ENCODE measurements at regions not wholly inside any gene's neighbourhood (a gene's known extent, or its start where the extent isn't known, plus 50 kb on each side); places are given as distances from the start of the nearest gene placed in this dataset.

DNA sequence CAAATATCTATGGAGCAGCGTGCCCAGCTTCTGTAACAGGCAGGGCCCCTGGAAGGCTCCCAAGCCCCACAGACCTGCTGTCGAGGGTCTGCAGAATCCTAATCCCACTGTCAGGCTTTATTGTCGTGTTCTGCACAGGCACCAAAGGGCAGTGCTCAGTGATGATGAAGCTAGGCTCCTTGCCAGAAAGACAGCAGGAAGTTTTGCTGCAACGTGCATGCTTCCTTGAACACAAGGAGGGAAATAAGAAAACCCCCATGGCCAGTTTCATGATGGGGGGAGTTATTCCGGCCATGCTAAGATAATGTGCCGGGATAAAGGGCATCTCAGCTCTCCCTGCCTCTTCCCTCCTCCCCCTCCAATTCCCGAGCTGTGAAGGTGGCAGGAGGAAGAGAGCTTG, 109.4 kb upstream of the KCNG1 start:
- Histone ChIP-seq H3K4me3 (ENCODE audit: low read depth in 2 of 2, low read length in 1 of 2) (no peak overlapping the region), H3K4me2 (no peak overlapping the region), H3K27me3 (ENCODE audit: insufficient read depth) (no peaks in the 10 kb centered on the region), H2AFZ (ENCODE audit: low read depth) (no peak overlapping the region), H3K4me1 (ENCODE audit: control insufficient read depth in 1 of 2, insufficient read depth in 2 of 2, low read depth in 1 of 2, low read length in 1 of 2) (peaks cover 16 to 49% of the 10 kb centered on the region in 2 experiments; a peak in 3 of 4 replicates), H3K9me3 (no peaks in the 10 kb centered on the region), H3K9me2 (no peaks in the 10 kb centered on the region), H4K20me1 (ENCODE audit: insufficient read depth) (no peaks in the 10 kb centered on the region), H3K79me2 (ENCODE audit: insufficient read depth) (no peaks in the 10 kb centered on the region), H3K9ac (no peak overlapping the region), H3K27ac (ENCODE audit: low read depth in 2 of 2, low read length in 1 of 2) (peak overlapping the region in 1 of 2 experiments; percentile 99; a peak in 2 of 4 replicates), H3K36me3 (replicated peaks in 1 of 2; ENCODE audit: control insufficient read depth in 1 of 2, insufficient read depth in 2 of 2, low read length in 1 of 2) (no peaks in the 10 kb centered on the region), H3F3A (replicated peaks; ENCODE audit: insufficient read depth) (no peaks in the 10 kb centered on the region)
- DNase-seq: no peak
- CTCF ChIA-PET: interaction anchor here (0.6 to 2.2 kb wide), 9 partner anchors 12 to 150 kb away, joined by 3 to 6 read pairs (median 3); no protein-coding TSS in a partner anchor
- POLR2A ChIA-PET: interaction anchor here (5.1 kb wide), 1 partner anchor 24 kb away, joined by 42 read pairs; no protein-coding TSS in a partner anchor
- no peak for TF ChIP-seq POLR2AphosphoS5 (IDR thresholded peaks at IDR 0.05; ENCODE audit: low read depth, low read length)
- no peak for TF ChIP-seq RCOR1 (IDR thresholded peaks at IDR 0.05; ENCODE audit: low read length)
- no peak for TF ChIP-seq EP300 (IDR thresholded peaks at IDR 0.05; ENCODE audit: borderline replicate concordance in 1 of 2, low read depth in 1 of 2, low read length in 1 of 2)
- TF ChIP-seq RAD21 (IDR thresholded peaks at IDR 0.05; ENCODE audit: low read length): no peak
- no peak for TF ChIP-seq MXI1 (IDR thresholded peaks at IDR 0.05; ENCODE audit: low read depth, low read length)
- no peak for TF ChIP-seq NRF1 (IDR thresholded peaks at IDR 0.05; ENCODE audit: low read depth, low read length)
- TF ChIP-seq, protein P1, sequence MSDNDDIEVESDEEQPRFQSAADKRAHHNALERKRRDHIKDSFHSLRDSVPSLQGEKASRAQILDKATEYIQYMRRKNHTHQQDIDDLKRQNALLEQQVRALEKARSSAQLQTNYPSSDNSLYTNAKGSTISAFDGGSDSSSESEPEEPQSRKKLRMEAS (IDR thresholded peaks at IDR 0.05; ENCODE audit: low read depth): no peak
- no peak for TF ChIP-seq TAF1 (IDR thresholded peaks at IDR 0.05; ENCODE audit: borderline replicate concordance, low read depth, low read length)
- no peak for TF ChIP-seq FOXJ3 (CRISPR knock-in tag; IDR thresholded peaks at IDR 0.05)
- 62% methylated on average over 7 of the region's 7 CpGs for WGBS (ENCODE audit: low lambda C conversion rate)

DNA sequence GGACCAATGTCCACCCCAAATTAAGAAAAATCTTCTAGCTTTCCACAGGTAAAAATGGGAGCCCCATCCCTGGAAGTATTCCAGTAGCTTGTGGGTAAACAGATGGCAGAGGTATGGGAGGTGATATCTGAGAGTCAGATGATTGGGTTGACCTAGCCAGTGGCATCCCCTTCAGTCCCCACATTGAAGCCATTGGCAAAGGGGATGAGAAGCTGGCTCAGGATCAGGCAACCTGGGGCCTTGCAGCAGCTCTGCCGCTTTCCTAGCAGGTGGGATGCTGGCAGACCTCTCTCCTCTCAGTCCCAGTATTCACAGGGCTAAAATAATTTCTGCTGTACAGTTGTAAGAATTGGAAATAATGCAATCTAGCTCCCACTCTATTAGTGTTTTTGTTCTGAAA, 108.9 kb upstream of the KCNG1 start:
- DNase-seq: no peak
- Histone ChIP-seq H4K20me1 (ENCODE audit: insufficient read depth) (no peaks in the 10 kb centered on the region), H3K9me2 (no peaks in the 10 kb centered on the region), H3K4me3 (ENCODE audit: low read depth in 2 of 2, low read length in 1 of 2) (no peak overlapping the region), H3K79me2 (ENCODE audit: insufficient read depth) (no peaks in the 10 kb centered on the region), H3K27me3 (ENCODE audit: insufficient read depth) (no peaks in the 10 kb centered on the region), H3K4me2 (no peak overlapping the region), H3F3A (replicated peaks; ENCODE audit: insufficient read depth) (no peaks in the 10 kb centered on the region), H3K36me3 (replicated peaks in 1 of 2; ENCODE audit: control insufficient read depth in 1 of 2, insufficient read depth in 2 of 2, low read length in 1 of 2) (no peaks in the 10 kb centered on the region), H3K27ac (ENCODE audit: low read depth in 2 of 2, low read length in 1 of 2) (peak overlapping the region in 1 of 2 experiments; percentile 99; a peak in 2 of 4 replicates), H2AFZ (ENCODE audit: low read depth) (no peak overlapping the region), H3K9ac (no peak overlapping the region), H3K9me3 (no peaks in the 10 kb centered on the region), H3K4me1 (ENCODE audit: control insufficient read depth in 1 of 2, insufficient read depth in 2 of 2, low read depth in 1 of 2, low read length in 1 of 2) (peaks cover 16 to 49% of the 10 kb centered on the region in 2 experiments; a peak in 3 of 4 replicates)
- 83% methylated on average over 1 of the region's 1 CpG for WGBS (ENCODE audit: low lambda C conversion rate)
- TF ChIP-seq, protein P2, sequence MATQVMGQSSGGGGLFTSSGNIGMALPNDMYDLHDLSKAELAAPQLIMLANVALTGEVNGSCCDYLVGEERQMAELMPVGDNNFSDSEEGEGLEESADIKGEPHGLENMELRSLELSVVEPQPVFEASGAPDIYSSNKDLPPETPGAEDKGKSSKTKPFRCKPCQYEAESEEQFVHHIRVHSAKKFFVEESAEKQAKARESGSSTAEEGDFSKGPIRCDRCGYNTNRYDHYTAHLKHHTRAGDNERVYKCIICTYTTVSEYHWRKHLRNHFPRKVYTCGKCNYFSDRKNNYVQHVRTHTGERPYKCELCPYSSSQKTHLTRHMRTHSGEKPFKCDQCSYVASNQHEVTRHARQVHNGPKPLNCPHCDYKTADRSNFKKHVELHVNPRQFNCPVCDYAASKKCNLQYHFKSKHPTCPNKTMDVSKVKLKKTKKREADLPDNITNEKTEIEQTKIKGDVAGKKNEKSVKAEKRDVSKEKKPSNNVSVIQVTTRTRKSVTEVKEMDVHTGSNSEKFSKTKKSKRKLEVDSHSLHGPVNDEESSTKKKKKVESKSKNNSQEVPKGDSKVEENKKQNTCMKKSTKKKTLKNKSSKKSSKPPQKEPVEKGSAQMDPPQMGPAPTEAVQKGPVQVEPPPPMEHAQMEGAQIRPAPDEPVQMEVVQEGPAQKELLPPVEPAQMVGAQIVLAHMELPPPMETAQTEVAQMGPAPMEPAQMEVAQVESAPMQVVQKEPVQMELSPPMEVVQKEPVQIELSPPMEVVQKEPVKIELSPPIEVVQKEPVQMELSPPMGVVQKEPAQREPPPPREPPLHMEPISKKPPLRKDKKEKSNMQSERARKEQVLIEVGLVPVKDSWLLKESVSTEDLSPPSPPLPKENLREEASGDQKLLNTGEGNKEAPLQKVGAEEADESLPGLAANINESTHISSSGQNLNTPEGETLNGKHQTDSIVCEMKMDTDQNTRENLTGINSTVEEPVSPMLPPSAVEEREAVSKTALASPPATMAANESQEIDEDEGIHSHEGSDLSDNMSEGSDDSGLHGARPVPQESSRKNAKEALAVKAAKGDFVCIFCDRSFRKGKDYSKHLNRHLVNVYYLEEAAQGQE (IDR thresholded peaks at IDR 0.05; ENCODE audit: low read depth, low read length): no peak
- TF ChIP-seq, protein P1 (IDR thresholded peaks at IDR 0.05; ENCODE audit: low read depth): no peak
- no peak for TF ChIP-seq TAF1 (IDR thresholded peaks at IDR 0.05; ENCODE audit: borderline replicate concordance, low read depth, low read length)
- TF ChIP-seq CHD2 (IDR thresholded peaks at IDR 0.05; ENCODE audit: low read length, partially characterized antibody): no peak
- no peak for TF ChIP-seq ELF1 (IDR thresholded peaks at IDR 0.05)
- TF ChIP-seq, protein P3, sequence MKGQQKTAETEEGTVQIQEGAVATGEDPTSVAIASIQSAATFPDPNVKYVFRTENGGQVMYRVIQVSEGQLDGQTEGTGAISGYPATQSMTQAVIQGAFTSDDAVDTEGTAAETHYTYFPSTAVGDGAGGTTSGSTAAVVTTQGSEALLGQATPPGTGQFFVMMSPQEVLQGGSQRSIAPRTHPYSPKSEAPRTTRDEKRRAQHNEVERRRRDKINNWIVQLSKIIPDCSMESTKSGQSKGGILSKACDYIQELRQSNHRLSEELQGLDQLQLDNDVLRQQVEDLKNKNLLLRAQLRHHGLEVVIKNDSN (IDR thresholded peaks at IDR 0.05; ENCODE audit: borderline replicate concordance, low read depth): no peak
- TF ChIP-seq, protein P4, sequence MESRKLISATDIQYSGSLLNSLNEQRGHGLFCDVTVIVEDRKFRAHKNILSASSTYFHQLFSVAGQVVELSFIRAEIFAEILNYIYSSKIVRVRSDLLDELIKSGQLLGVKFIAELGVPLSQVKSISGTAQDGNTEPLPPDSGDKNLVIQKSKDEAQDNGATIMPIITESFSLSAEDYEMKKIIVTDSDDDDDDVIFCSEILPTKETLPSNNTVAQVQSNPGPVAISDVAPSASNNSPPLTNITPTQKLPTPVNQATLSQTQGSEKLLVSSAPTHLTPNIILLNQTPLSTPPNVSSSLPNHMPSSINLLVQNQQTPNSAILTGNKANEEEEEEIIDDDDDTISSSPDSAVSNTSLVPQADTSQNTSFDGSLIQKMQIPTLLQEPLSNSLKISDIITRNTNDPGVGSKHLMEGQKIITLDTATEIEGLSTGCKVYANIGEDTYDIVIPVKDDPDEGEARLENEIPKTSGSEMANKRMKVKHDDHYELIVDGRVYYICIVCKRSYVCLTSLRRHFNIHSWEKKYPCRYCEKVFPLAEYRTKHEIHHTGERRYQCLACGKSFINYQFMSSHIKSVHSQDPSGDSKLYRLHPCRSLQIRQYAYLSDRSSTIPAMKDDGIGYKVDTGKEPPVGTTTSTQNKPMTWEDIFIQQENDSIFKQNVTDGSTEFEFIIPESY (IDR thresholded peaks at IDR 0.05; ENCODE audit: borderline replicate concordance, low read depth): no peak
- TF ChIP-seq RFX5 (IDR thresholded peaks at IDR 0.05; ENCODE audit: low read length): no peak
- no peak for TF ChIP-seq FOSL2 (IDR thresholded peaks at IDR 0.05; ENCODE audit: borderline replicate concordance, low read depth)
- no peak for TF ChIP-seq FOXJ3 (CRISPR knock-in tag; IDR thresholded peaks at IDR 0.05)
- TF ChIP-seq GATA2 (CRISPR knock-in tag; IDR thresholded peaks at IDR 0.05): no peak
- no peak for TF ChIP-seq POLR2AphosphoS5 (IDR thresholded peaks at IDR 0.05; ENCODE audit: low read depth, low read length)
- TF ChIP-seq RXRA (IDR thresholded peaks at IDR 0.05; ENCODE audit: borderline replicate concordance, low read depth): no peak
- ChIA-PET CTCF (interaction anchor here (0.6 to 2.2 kb wide), 7 partner anchors 12 to 178 kb away, joined by 3 to 6 read pairs (median 3); no protein-coding TSS in a partner anchor), POLR2A (interaction anchor here (5.1 kb wide), 1 partner anchor 25 kb away, joined by 42 read pairs; no protein-coding TSS in a partner anchor)

All from SK-N-SH (cell line).